ENCODE measurements at regions not wholly inside any gene's neighbourhood (a gene's known extent, or its start where the extent isn't known, plus 50 kb on each side); places are given as distances from the start of the nearest gene placed in this dataset.

DNA sequence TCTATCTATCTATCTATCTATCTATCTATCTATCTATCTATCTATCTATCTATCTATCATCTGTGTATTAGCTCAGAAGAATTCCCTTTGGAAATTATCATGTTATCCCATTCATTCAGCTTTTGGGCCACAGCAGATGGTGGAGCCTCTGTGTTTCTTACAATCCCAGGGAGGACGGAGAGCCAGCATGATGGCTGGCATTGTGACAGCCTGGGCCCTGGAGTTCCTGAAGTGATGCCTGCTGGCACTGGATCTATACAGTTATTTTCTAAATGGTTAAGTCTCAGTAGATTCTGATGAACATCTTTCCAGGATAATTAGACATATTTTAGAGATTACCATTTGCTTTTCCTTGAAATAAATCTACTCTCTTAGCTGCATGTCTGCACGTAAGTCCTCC, 385.4 kb upstream of the NXPH2 start:
- TF ChIP-seq, protein P1, sequence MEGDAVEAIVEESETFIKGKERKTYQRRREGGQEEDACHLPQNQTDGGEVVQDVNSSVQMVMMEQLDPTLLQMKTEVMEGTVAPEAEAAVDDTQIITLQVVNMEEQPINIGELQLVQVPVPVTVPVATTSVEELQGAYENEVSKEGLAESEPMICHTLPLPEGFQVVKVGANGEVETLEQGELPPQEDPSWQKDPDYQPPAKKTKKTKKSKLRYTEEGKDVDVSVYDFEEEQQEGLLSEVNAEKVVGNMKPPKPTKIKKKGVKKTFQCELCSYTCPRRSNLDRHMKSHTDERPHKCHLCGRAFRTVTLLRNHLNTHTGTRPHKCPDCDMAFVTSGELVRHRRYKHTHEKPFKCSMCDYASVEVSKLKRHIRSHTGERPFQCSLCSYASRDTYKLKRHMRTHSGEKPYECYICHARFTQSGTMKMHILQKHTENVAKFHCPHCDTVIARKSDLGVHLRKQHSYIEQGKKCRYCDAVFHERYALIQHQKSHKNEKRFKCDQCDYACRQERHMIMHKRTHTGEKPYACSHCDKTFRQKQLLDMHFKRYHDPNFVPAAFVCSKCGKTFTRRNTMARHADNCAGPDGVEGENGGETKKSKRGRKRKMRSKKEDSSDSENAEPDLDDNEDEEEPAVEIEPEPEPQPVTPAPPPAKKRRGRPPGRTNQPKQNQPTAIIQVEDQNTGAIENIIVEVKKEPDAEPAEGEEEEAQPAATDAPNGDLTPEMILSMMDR (IDR thresholded peaks at IDR 0.05) = no peak
- TF ChIP-seq EP300 (IDR thresholded peaks at IDR 0.05; ENCODE audit: low read depth) = no peak
